GM21723 (cell line): ENCODE measurements at regions not wholly inside any gene's neighbourhood (a gene's known extent, or its start where the extent isn't known, plus 50 kb on each side); places are given as distances from the start of the nearest gene placed in this dataset.

Experiments used
- ATAC-seq: cut with Tn5 transposase; IDR thresholded peaks from one replicate; pipeline ENCODE4 v1.9.1; 2021; ENCODE audit warnings: mild to moderate bottlenecking, moderate library complexity; ENCODE audit not compliant: unreplicated experiment

DNA sequence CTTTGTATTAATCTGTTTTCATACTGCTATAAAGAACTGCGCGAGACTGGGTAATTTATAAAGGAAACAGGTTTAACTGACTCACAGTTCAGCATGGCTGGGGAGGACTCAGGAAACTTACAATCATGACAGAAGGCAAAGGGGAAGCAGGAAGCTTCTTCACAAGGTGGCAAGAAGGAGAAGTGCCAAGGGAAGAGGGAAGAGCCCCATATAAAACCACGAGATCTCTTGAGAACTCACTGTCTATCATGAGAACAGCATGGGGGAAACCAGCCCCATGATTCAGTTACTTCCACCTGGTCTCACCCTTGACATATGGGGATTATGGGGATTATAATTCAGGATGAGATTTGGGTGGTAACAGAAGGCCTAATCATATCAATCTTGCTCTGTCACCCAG lies 60.9 kb upstream of the CHD1 start:
- no peak for ATAC-seq

DNA sequence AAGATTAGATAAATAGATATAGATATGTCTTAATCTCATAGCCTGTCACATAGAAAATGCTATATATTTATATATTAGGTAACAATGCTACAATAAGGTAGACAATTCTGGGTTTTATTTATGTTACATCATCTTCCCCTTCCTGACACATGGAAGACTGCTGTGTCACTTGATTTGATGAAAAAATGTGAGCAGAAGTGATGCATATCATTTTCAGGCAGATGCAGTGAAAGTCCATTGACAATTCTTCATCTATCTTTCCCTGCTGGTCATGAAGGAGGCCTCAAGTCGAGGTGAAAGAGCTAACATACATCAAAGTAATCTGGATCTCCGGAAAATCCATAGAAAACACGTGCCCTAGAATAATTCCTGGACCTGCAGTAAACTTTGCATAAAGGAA lies 57.8 kb upstream of the CHD1 start:
- ATAC-seq = no peak

DNA sequence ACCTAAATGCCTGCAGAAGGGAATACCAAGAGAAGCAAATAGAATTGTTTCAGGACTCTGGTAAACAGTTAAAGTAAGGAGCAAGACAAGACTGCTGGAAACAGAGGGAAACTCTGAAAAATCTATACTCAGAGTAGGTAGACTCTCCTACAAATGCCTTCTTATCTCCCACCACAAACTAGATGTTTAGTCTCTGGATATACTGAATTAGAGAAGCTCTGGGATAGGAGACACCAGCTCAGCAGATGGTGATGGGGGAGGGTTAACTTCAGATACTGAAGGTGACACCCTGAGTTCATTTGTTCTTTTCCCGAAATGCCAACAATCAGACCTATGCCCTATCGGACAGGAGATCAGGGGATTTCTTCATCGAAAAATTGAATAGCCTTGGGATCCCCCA lies 54.1 kb upstream of the CHD1 start:
- no peak for ATAC-seq
